Thoracic aorta (tissue), 2 donors: ENCODE measurements at regions not wholly inside any gene's neighbourhood (a gene's known extent, or its start where the extent isn't known, plus 50 kb on each side); places are given as distances from the start of the nearest gene placed in this dataset.

Experiments
- ATAC-seq: fragments of 150-250 bp; one replicate; pipeline ENCODE4 v1.8.0; 2017; ENCODE audit warnings: low read depth; ENCODE audit not compliant: insufficient number of reproducible peaks, low FRiP score
- DNase-seq: peaks from one replicate; pipeline ENCODE4 v3.0.0-alpha.2; 2020; ENCODE audit warnings: low spot score
- H3K27ac ChIP-seq, 2 donors: fragments of 200-600 bp; sonication (generic); 1 replicate in 1 of 2; 2 replicates in 1 of 2; pipeline ENCODE4 v1.5.1; 2016; ENCODE audit warnings: mild to moderate bottlenecking in 2 of 2, moderate library complexity in 2 of 2
- H3K27me3 ChIP-seq: fragments of 200-600 bp; sonication (generic); replicated peaks from 2 replicates; pipeline ENCODE4 v1.6.0; 2016; ENCODE audit warnings: mild to moderate bottlenecking; ENCODE audit not compliant: insufficient read depth
- H3K36me3 ChIP-seq: fragments of 200-600 bp; sonication (generic); one replicate; pipeline ENCODE4 v1.5.1; 2016
- H3K4me1 ChIP-seq, 2 donors: fragments of 200-600 bp; sonication (generic); 1 replicate in 1 of 2; 2 replicates in 1 of 2; pipeline versions ENCODE4 v1.5.1 to v1.6.0; 2016; ENCODE audit warnings: low read depth in 2 of 2, mild to moderate bottlenecking in 1 of 2; ENCODE audit not compliant: control insufficient read depth in 1 of 2
- H3K4me3 ChIP-seq: fragments of 200-600 bp; sonication (generic); 2 replicates; pipeline ENCODE4 v1.5.1; 2016; ENCODE audit warnings: mild to moderate bottlenecking
- H3K9me3 ChIP-seq: fragments of 200-600 bp; sonication (generic); 2 replicates; pipeline ENCODE4 v1.5.1; 2016
- CTCF ChIP-seq: fragments of 200-600 bp; sonication (generic); IDR thresholded peaks from one replicate; pipeline ENCODE4 v1.5.1; 2019; ENCODE audit warnings: antibody characterized with exemption

- Histone ChIP-seq H3K9me3 (no peaks in the 10 kb centered on the region), H3K27ac (no peak overlapping the region)
- ATAC-seq: no peak
Measured at GRCh38 chr3:71893702-71894479, 108.9 kb upstream of the PROK2 start.

GRCh38 chr3:71893122-71893521 is 108.2 kb upstream of the PROK2 start:
- H3K9me3 ChIP-seq: no peaks in the 10 kb centered on the region
- ATAC-seq: no peak
- no peak for DNase-seq
- H3K27me3 ChIP-seq: no peaks in the 10 kb centered on the region
- H3K4me1 ChIP-seq: peaks cover 0 to 11% of the 10 kb centered on the region in 2 donors
- TF ChIP-seq CTCF: no peak
- no peaks in the 10 kb centered on the region for H3K36me3 ChIP-seq
- H3K4me3 ChIP-seq: no peak overlapping the region
- H3K27ac ChIP-seq: no peak overlapping the region

More at GRCh38 chr3:71893702-71894479, 108.9 kb upstream of the PROK2 start:
- Histone ChIP-seq H3K4me3 (no peak overlapping the region), H3K36me3 (no peaks in the 10 kb centered on the region), H3K27me3 (no peaks in the 10 kb centered on the region), H3K4me1 (peaks cover 0 to 11% of the 10 kb centered on the region in 2 donors)
- DNase-seq: no peak
- no peak for TF ChIP-seq CTCF

- Histone ChIP-seq H3K27me3 (no peaks in the 10 kb centered on the region), H3K36me3 (no peaks in the 10 kb centered on the region), H3K4me3 (no peak overlapping the region), H3K9me3 (no peaks in the 10 kb centered on the region), H3K4me1 (peaks cover 0 to 11% of the 10 kb centered on the region in 2 donors), H3K27ac (no peak overlapping the region)
- DNase-seq: no peak
- no peak for ATAC-seq
- TF ChIP-seq CTCF: no peak
Measured at GRCh38 chr3:71891483-71891882, 106.5 kb upstream of the PROK2 start.

- Histone ChIP-seq H3K4me3 (no peak overlapping the region), H3K4me1 (peaks cover 0 to 11% of the 10 kb centered on the region in 2 donors), H3K9me3 (no peaks in the 10 kb centered on the region), H3K27ac (no peak overlapping the region), H3K27me3 (no peaks in the 10 kb centered on the region), H3K36me3 (no peaks in the 10 kb centered on the region)
- TF ChIP-seq CTCF: no peak
- DNase-seq (no peak), ATAC-seq (no peak)
Measured at GRCh38 chr3:71890356-71890931, 105.5 kb upstream of the PROK2 start.

- Histone ChIP-seq H3K9me3 (no peaks in the 10 kb centered on the region), H3K27ac (no peak overlapping the region), H3K4me1 (peaks cover 0 to 11% of the 10 kb centered on the region in 2 donors), H3K27me3 (no peaks in the 10 kb centered on the region), H3K4me3 (no peak overlapping the region), H3K36me3 (no peaks in the 10 kb centered on the region)
- DNase-seq: no peak
- no peak for ATAC-seq
- TF ChIP-seq CTCF: no peak
Measured at GRCh38 chr3:71887256-71887655, 102.3 kb upstream of the PROK2 start.
